HCT116 (cell line): ENCODE measurements at regions not wholly inside any gene's neighbourhood (a gene's known extent, or its start where the extent isn't known, plus 50 kb on each side); places are given as distances from the start of the nearest gene placed in this dataset.

Experiments used
- ATAC-seq: fragments of 200-7000 bp; cut with Tn5 transposase; 2 replicates; pipeline ENCODE4 v1.9.1; 2020; ENCODE audit warnings: mild to moderate bottlenecking, moderate library complexity
- BruUV-seq: library from RNA; stranded (reverse); fragments of 400-500 nt; replicated peaks from 2 replicates; lab custom pipeline; 2021; lab: Mats Ljungman, UMichigan
- CTCF ChIA-PET: fragments of 300-600 bp; sonication (Branson Sonifier 250); formaldehyde crosslinking; loops from one replicate; lab custom pipeline; 2021; ENCODE audit warnings: antibody characterized with exemption; lab: Charles Lee
- POLR2A ChIA-PET: fragments of 300-600, 350-600 bp; sonication (Branson Sonifier 250); formaldehyde crosslinking; loops from one replicate; lab custom pipeline; 2021; ENCODE audit warnings: antibody characterized with exemption; lab: Charles Lee
- RAD21 ChIA-PET, 2 experiments: fragments of 300-600 bp; sonication (Branson Sonifier 250); formaldehyde crosslinking; loops; one replicate each; lab custom pipeline; 2023; ENCODE audit warnings: low total read pairs in 2 of 2; ENCODE audit not compliant: uncharacterized antibody in 2 of 2, unreplicated experiment in 2 of 2, low non-redundant PET in 1 of 2; lab: Charles Lee
- DNase-seq: peaks from one replicate; pipeline ENCODE4 v3.0.0-alpha.2; 2010; ENCODE audit warnings: low read depth, low spot score
- H2AFZ ChIP-seq: fragments of 200-600 bp; shearing (Covaris generic), sonication (generic); 2 replicates; pipeline ENCODE4 v1.6.1; 2017; ENCODE audit warnings: low read depth, mixed run types, mixed read lengths, antibody characterized with exemption, low read length; ENCODE audit not compliant: poor library complexity, severe bottlenecking
- H3K27ac ChIP-seq: 2 replicates; pipeline ENCODE4 v1.5.1; 2012; ENCODE audit warnings: low read depth, low read length
- H3K27me3 ChIP-seq: fragments of 200-600 bp; sonication (generic); 2 replicates; pipeline ENCODE4 v1.6.1; 2016; ENCODE audit warnings: mixed run types, low read length, mixed read lengths; ENCODE audit not compliant: insufficient read depth
- H3K36me3 ChIP-seq, 2 experiments: fragments of 200-500 bp in 1 of 2; fragments of 200-600 bp in 1 of 2; sonication (Bioruptor generic) in 1 of 2; sonication (generic) in 1 of 2; 2 replicates each; pipeline versions ENCODE4 v1.5.1 to v1.6.1; 2014 to 2016; ENCODE audit warnings: low read length in 2 of 2, inconsistent platforms in 1 of 2, mixed read lengths in 1 of 2, mixed run types in 1 of 2; ENCODE audit not compliant: insufficient read depth in 2 of 2, control insufficient read depth in 1 of 2
- H3K4me1 ChIP-seq, 2 experiments: fragments of 200-600 bp in 1 of 2; sonication (generic) in 1 of 2; 2 replicates each; pipeline versions ENCODE4 v1.5.1 to v1.6.1; 2012 to 2017; ENCODE audit warnings: low read length in 2 of 2, inconsistent platforms in 1 of 2, mild to moderate bottlenecking in 1 of 2, mixed read lengths in 1 of 2, mixed run types in 1 of 2, moderate library complexity in 1 of 2; ENCODE audit not compliant: insufficient read depth in 2 of 2, control insufficient read depth in 1 of 2
- H3K4me2 ChIP-seq: fragments of 200-600 bp; sonication (generic); 2 replicates; pipeline ENCODE4 v1.6.1; 2017; ENCODE audit warnings: mixed run types, low read length, mixed read lengths
- H3K4me3 ChIP-seq, 2 experiments: fragments of 200-600 bp in 1 of 2; sonication (generic) in 1 of 2; replicated peaks in 1 of 2; 2 replicates each; pipeline ENCODE4 v1.5.1; 2011 to 2016; ENCODE audit warnings: low read length in 2 of 2, control low read depth in 1 of 2, low read depth in 1 of 2, mild to moderate bottlenecking in 1 of 2, mixed read lengths in 1 of 2, mixed run types in 1 of 2
- H3K79me2 ChIP-seq: fragments of 200-600 bp; sonication (generic); 2 replicates; pipeline ENCODE4 v1.6.1; 2017; ENCODE audit warnings: mild to moderate bottlenecking, mixed run types, low read length, moderate library complexity, mixed read lengths; ENCODE audit not compliant: insufficient read depth
- H3K9ac ChIP-seq: fragments of 200-600 bp; sonication (generic); 2 replicates; pipeline ENCODE4 v1.6.1; 2016; ENCODE audit warnings: low read length, mixed read lengths
- H3K9me2 ChIP-seq: fragments of 200-600 bp; sonication (generic), shearing (Covaris generic); 2 replicates; pipeline ENCODE4 v1.6.1; 2017; ENCODE audit warnings: mixed run types, mild to moderate bottlenecking, moderate library complexity; ENCODE audit not compliant: insufficient read depth
- H3K9me3 ChIP-seq, 2 experiments: fragments of 200-500 bp in 1 of 2; fragments of 200-600 bp in 1 of 2; sonication (Bioruptor generic) in 1 of 2; sonication (generic) in 1 of 2; 2 replicates each; pipeline ENCODE4 v1.6.1; 2014 to 2017; ENCODE audit warnings: low read length in 2 of 2, mixed read lengths in 2 of 2, inconsistent platforms in 1 of 2, low read depth in 1 of 2, mild to moderate bottlenecking in 1 of 2, mixed run types in 1 of 2, moderate library complexity in 1 of 2; ENCODE audit not compliant: control insufficient read depth in 1 of 2, insufficient read depth in 1 of 2
- H4K20me1 ChIP-seq: fragments of 200-600 bp; sonication (generic), shearing (Covaris generic); 2 replicates; pipeline ENCODE4 v1.6.1; 2017; ENCODE audit warnings: mixed run types, mild to moderate bottlenecking, moderate library complexity; ENCODE audit not compliant: insufficient read depth
- ATF3 ChIP-seq: IDR thresholded peaks from 2 replicates; pipeline ENCODE4 v1.6.1; 2012
- CBX3 ChIP-seq: IDR thresholded peaks from 2 replicates; pipeline ENCODE4 v1.6.1; 2012; ENCODE audit warnings: low read depth
- CEBPB ChIP-seq: IDR thresholded peaks from 2 replicates; pipeline ENCODE4 v1.6.1; 2012; ENCODE audit warnings: low read depth
- ELF1 ChIP-seq: IDR thresholded peaks from 2 replicates; pipeline ENCODE4 v1.6.1; 2012; ENCODE audit warnings: low read depth, borderline replicate concordance
- JUND ChIP-seq: IDR thresholded peaks from 2 replicates; pipeline ENCODE4 v1.6.1; 2012
- POLR2A ChIP-seq: IDR thresholded peaks from 2 replicates; pipeline ENCODE4 v1.7.0; 2011; ENCODE audit warnings: borderline replicate concordance; ENCODE audit not compliant: insufficient read depth, insufficient read length; ENCODE audit errors: extremely low read depth
- RAD21 ChIP-seq: IDR thresholded peaks from 2 replicates; pipeline ENCODE4 v1.6.1; 2012; ENCODE audit warnings: low read depth, mild to moderate bottlenecking
- REST ChIP-seq: IDR thresholded peaks from 2 replicates; pipeline ENCODE4 v1.6.1; 2012; ENCODE audit warnings: low read depth
- SIN3A ChIP-seq: IDR thresholded peaks from 2 replicates; pipeline ENCODE4 v1.6.1; 2012; ENCODE audit warnings: low read depth
- SP1 ChIP-seq: IDR thresholded peaks from 2 replicates; pipeline ENCODE4 v1.6.1; 2012; ENCODE audit warnings: low read depth
- YY1 ChIP-seq: IDR thresholded peaks from 2 replicates; pipeline ENCODE4 v1.6.1; 2011; ENCODE audit warnings: low read length, low read depth, moderate library complexity, mild to moderate bottlenecking; ENCODE audit not compliant: insufficient replicate concordance; ENCODE audit errors: extremely low read depth
- ZBTB33 ChIP-seq: IDR thresholded peaks from 2 replicates; pipeline ENCODE4 v1.6.1; 2011; ENCODE audit warnings: mild to moderate bottlenecking, low read length, moderate library complexity; ENCODE audit not compliant: insufficient replicate concordance; ENCODE audit errors: extremely low read depth
- ZFX ChIP-seq: fragments of 450-650 bp; IDR thresholded peaks from 2 replicates; pipeline ENCODE4 v1.6.1; 2017
- ZNF274 ChIP-seq: fragments of 200-500 bp; sonication (Bioruptor generic); IDR thresholded peaks from 2 replicates; pipeline ENCODE4 v1.6.1; 2014; ENCODE audit warnings: mild to moderate bottlenecking, low read depth, low read length, inconsistent platforms
- intact Hi-C: fragments of 100-400 bp; cut with micrococcal nuclease; formaldehyde crosslinking; loops from 2 replicates; pipeline ENCODE4 v1.10.0; 2022

- Histone ChIP-seq H3K9me3 (no peaks in the 10 kb centered on the region), H3K4me2 (no peak overlapping the region), H3K4me1 (no peaks in the 10 kb centered on the region), H3K9me2 (no peaks in the 10 kb centered on the region), H3K9ac (no peak overlapping the region), H3K4me3 (no peak overlapping the region), H4K20me1 (no peaks in the 10 kb centered on the region; the same call in 1 of the 2 replicates), H2AFZ (no peak overlapping the region), H3K27ac (no peak overlapping the region), H3K79me2 (no peaks in the 10 kb centered on the region)
- POLR2A ChIA-PET: no interaction called here
- CTCF ChIA-PET: no interaction called here
- DNase-seq (no peak), ATAC-seq (no peak)
- no TSS peak for BruUV-seq
- RAD21 ChIA-PET: no interaction called here
- intact Hi-C loops: no loop called here
- TF ChIP-seq YY1 (no peak), CEBPB (no peak), ZBTB33 (no peak), ELF1 (no peak), SP1 (no peak), CBX3 (no peak), ZNF274 (no peak), JUND (no peak), SIN3A (no peak), ATF3 (no peak), ZFX (no peak), POLR2A (no peak), RAD21 (no peak), REST (no peak)
- TF ChIP-seq, all 23 proteins: peak for 0
- Histone ChIP-seq H3K36me3 (no peaks in the 10 kb centered on the region), H3K27me3 (peaks cover 18% of the 10 kb centered on the region)
Measured at GRCh38 chr5:163293836-163294235, 143.6 kb upstream of the CCNG1 start.
